SK-N-SH (cell line): ENCODE measurements at regions not wholly inside any gene's neighbourhood (a gene's known extent, or its start where the extent isn't known, plus 50 kb on each side); places are given as distances from the start of the nearest gene placed in this dataset.

Experiments
- CTCF ChIA-PET: fragments of 300-600, 350-600 bp; formaldehyde crosslinking; extraction: SDS; loops from one replicate; lab custom pipeline; 2021; lab: Yijun Ruan, JAX
- POLR2A ChIA-PET: fragments of 350-600 bp; sonication (Branson Sonifier 250); formaldehyde crosslinking; extraction: SDS; loops from one replicate; lab custom pipeline; 2020; ENCODE audit warnings: antibody characterized with exemption, inconsistent platforms; lab: Yijun Ruan, JAX
- DNase-seq: peaks from one replicate; pipeline ENCODE4 v3.0.0; 2012
- H2AFZ ChIP-seq: fragments of 200-600 bp; sonication (generic); 2 replicates; pipeline ENCODE4 v1.8.1; 2016; ENCODE audit warnings: antibody characterized with exemption, mild to moderate bottlenecking, low read depth
- H3F3A ChIP-seq: fragments of 200-600 bp; sonication (generic); replicated peaks from 2 replicates; pipeline ENCODE3; 2016; ENCODE audit warnings: antibody characterized with exemption, mild to moderate bottlenecking; ENCODE audit not compliant: insufficient read depth
- H3K27ac ChIP-seq, 2 experiments: fragments of 200-500 bp in 1 of 2; fragments of 200-600 bp in 1 of 2; sonication (Bioruptor generic) in 1 of 2; sonication (generic), shearing (Covaris generic) in 1 of 2; 2 replicates each; pipeline versions ENCODE4 v1.5.1 to v1.6.1; 2014 to 2016; ENCODE audit warnings: low read depth in 2 of 2, inconsistent platforms in 1 of 2, low read length in 1 of 2, mild to moderate bottlenecking in 1 of 2, mixed read lengths in 1 of 2
- H3K27me3 ChIP-seq: fragments of 200-600 bp; sonication (generic), shearing (Covaris generic); 2 replicates; pipeline ENCODE4 v1.6.1; 2016; ENCODE audit warnings: mixed run types; ENCODE audit not compliant: insufficient read depth
- H3K36me3 ChIP-seq, 2 experiments: fragments of 200-500 bp in 1 of 2; fragments of 200-600 bp in 1 of 2; sonication (Bioruptor generic) in 1 of 2; sonication (generic) in 1 of 2; replicated peaks in 1 of 2; 2 replicates each; pipeline versions ENCODE3 to v1.5.1; 2014 to 2016; ENCODE audit warnings: low read length in 1 of 2, mild to moderate bottlenecking in 1 of 2; ENCODE audit not compliant: insufficient read depth in 2 of 2, control insufficient read depth in 1 of 2
- H3K4me1 ChIP-seq, 2 experiments: fragments of 200-500 bp in 1 of 2; fragments of 200-600 bp in 1 of 2; sonication (Bioruptor generic) in 1 of 2; sonication (generic), shearing (Covaris generic) in 1 of 2; 2 replicates each; pipeline versions ENCODE4 v1.5.1 to v1.6.1; 2014 to 2016; ENCODE audit warnings: low read depth in 1 of 2, low read length in 1 of 2, mixed run types in 1 of 2; ENCODE audit not compliant: insufficient read depth in 2 of 2, control insufficient read depth in 1 of 2
- H3K4me2 ChIP-seq: fragments of 200-600 bp; sonication (generic), shearing (Covaris generic); 2 replicates; pipeline ENCODE4 v1.6.1; 2017; ENCODE audit warnings: mixed run types
- H3K4me3 ChIP-seq, 2 experiments: fragments of 200-500 bp in 1 of 2; fragments of 200-600 bp in 1 of 2; sonication (Bioruptor generic) in 1 of 2; sonication (generic), shearing (Covaris generic) in 1 of 2; 2 replicates each; pipeline versions ENCODE4 v1.5.1 to v1.8.1; 2014 to 2016; ENCODE audit warnings: low read depth in 2 of 2, inconsistent platforms in 1 of 2, low read length in 1 of 2, mild to moderate bottlenecking in 1 of 2, mixed read lengths in 1 of 2, moderate library complexity in 1 of 2
- H3K79me2 ChIP-seq: fragments of 200-600 bp; sonication (generic); 2 replicates; pipeline ENCODE4 v1.8.1; 2017; ENCODE audit warnings: mild to moderate bottlenecking; ENCODE audit not compliant: insufficient read depth
- H3K9ac ChIP-seq: fragments of 200-600 bp; sonication (generic); 2 replicates; pipeline ENCODE4 v1.6.1; 2017; ENCODE audit warnings: mixed run types
- H3K9me2 ChIP-seq: fragments of 200-600 bp; sonication (generic); 2 replicates; pipeline ENCODE4 v1.6.1; 2017; ENCODE audit warnings: mixed run types
- H3K9me3 ChIP-seq: fragments of 200-600 bp; sonication (generic); 2 replicates; pipeline ENCODE4 v1.6.1; 2017; ENCODE audit warnings: mixed run types, mild to moderate bottlenecking, moderate library complexity
- H4K20me1 ChIP-seq: fragments of 200-600 bp; sonication (generic); 2 replicates; pipeline ENCODE4 v1.6.1; 2017; ENCODE audit warnings: mild to moderate bottlenecking, mixed run types; ENCODE audit not compliant: insufficient read depth
- CTCF ChIP-seq: fragments of 200-600 bp; sonication (generic); IDR thresholded peaks from 2 replicates; pipeline ENCODE4 v1.6.1; 2017; ENCODE audit warnings: antibody characterized with exemption, mild to moderate bottlenecking, moderate library complexity
- EP300 ChIP-seq, 2 experiments: IDR thresholded peaks; 2 replicates each; pipeline versions ENCODE4 v1.4.0 to v1.6.1; 2012; ENCODE audit warnings: borderline replicate concordance in 1 of 2, low read depth in 1 of 2, low read length in 1 of 2
- EZH2phosphoT487 ChIP-seq: fragments of 200-600 bp; sonication (generic); IDR thresholded peaks from 2 replicates; pipeline ENCODE4 v1.6.1; 2017; ENCODE audit warnings: low read depth, mixed run types, mild to moderate bottlenecking, antibody characterized with exemption, moderate library complexity, borderline replicate concordance
- FOSL2 ChIP-seq: IDR thresholded peaks from 2 replicates; pipeline ENCODE4 v1.4.0; 2012; ENCODE audit warnings: low read depth, mild to moderate bottlenecking, moderate library complexity, borderline replicate concordance
- FOXJ3 ChIP-seq: sonication (generic); formaldehyde crosslinking; IDR thresholded peaks from 2 replicates; pipeline ENCODE4 v1.5.1; 2020; ENCODE audit warnings: mild to moderate bottlenecking, missing genetic modification reagents
- FOXM1 ChIP-seq: IDR thresholded peaks from 2 replicates; pipeline ENCODE4 v1.4.0; 2012; ENCODE audit warnings: low read depth, mild to moderate bottlenecking
- GABPA ChIP-seq: IDR thresholded peaks from 2 replicates; pipeline ENCODE4 v1.4.0; 2012; ENCODE audit warnings: low read depth, mild to moderate bottlenecking
- NRF1 ChIP-seq: IDR thresholded peaks from 2 replicates; pipeline ENCODE4 v1.6.1; 2012; ENCODE audit warnings: low read depth, mild to moderate bottlenecking, low read length
- RCOR1 ChIP-seq: fragments of 150-350 bp; IDR thresholded peaks from 2 replicates; pipeline ENCODE4 v1.6.1; 2017; ENCODE audit warnings: antibody characterized with exemption, low read length
- REST ChIP-seq: IDR thresholded peaks from 2 replicates; pipeline ENCODE4 v1.6.1; 2012; ENCODE audit warnings: mild to moderate bottlenecking, low read depth, low read length, moderate library complexity
- RFX5 ChIP-seq: IDR thresholded peaks from 2 replicates; pipeline ENCODE4 v1.6.1; 2012; ENCODE audit warnings: mild to moderate bottlenecking, improper control_type of control experiment, low read length
- SMC3 ChIP-seq: IDR thresholded peaks from 2 replicates; pipeline ENCODE4 v1.6.1; 2012; ENCODE audit warnings: low read depth, low read length, improper control_type of control experiment
- WGBS: methylation state at CpG from one replicate; pipeline ENCODE4 v1.1.6; 2017; ENCODE audit warnings: low lambda C conversion rate; 5-methylcytosine and 5-hydroxymethylcytosine counted together

- Histone ChIP-seq H3K4me3 (no peak overlapping the region), H3K79me2 (no peaks in the 10 kb centered on the region), H3K9ac (no peak overlapping the region), H3K9me2 (no peaks in the 10 kb centered on the region; the same call in 1 of the 2 replicates), H3K9me3 (no peaks in the 10 kb centered on the region), H4K20me1 (no peaks in the 10 kb centered on the region), H3K4me1 (no peaks in the 10 kb centered on the region), H3K36me3 (no peaks in the 10 kb centered on the region), H3K4me2 (no peak overlapping the region), H2AFZ (no peak overlapping the region), H3K27me3 (no peaks in the 10 kb centered on the region), H3F3A (no peaks in the 10 kb centered on the region), H3K27ac (no peak overlapping the region)
- WGBS = 5% methylated on average over 1 of the region's 1 CpG
- no peak for DNase-seq
- CTCF ChIA-PET = no interaction called here
- POLR2A ChIA-PET = no interaction called here
- TF ChIP-seq RCOR1 = no peak
- TF ChIP-seq RFX5 = no peak
- no peak for TF ChIP-seq NRF1
- TF ChIP-seq EZH2phosphoT487 = no peak
- TF ChIP-seq REST = no peak
- no peak for TF ChIP-seq SMC3
Observed at GRCh38 chr4:178056996-178057395, 614.8 kb upstream of the AGA start.

- DNase-seq = no peak
- 0% methylated on average over 1 of the region's 1 CpG for WGBS
- POLR2A ChIA-PET = no interaction called here
Observed at GRCh38 chr4:178063568-178063967, 621.3 kb upstream of the AGA start.

More at GRCh38 chr4:178063568-178063967, 621.3 kb upstream of the AGA start:
- Histone ChIP-seq H3K4me3 (no peak overlapping the region), H3K27ac (no peak overlapping the region), H3F3A (no peaks in the 10 kb centered on the region), H3K27me3 (no peaks in the 10 kb centered on the region), H3K4me2 (no peak overlapping the region), H3K36me3 (no peaks in the 10 kb centered on the region), H3K9me3 (no peaks in the 10 kb centered on the region), H3K9ac (no peak overlapping the region), H2AFZ (no peak overlapping the region), H4K20me1 (no peaks in the 10 kb centered on the region), H3K79me2 (no peaks in the 10 kb centered on the region), H3K9me2 (no peaks in the 10 kb centered on the region; the same call in 1 of the 2 replicates), H3K4me1 (no peaks in the 10 kb centered on the region)
- TF ChIP-seq FOSL2 = no peak
- TF ChIP-seq CTCF = no peak
- no peak for TF ChIP-seq GABPA
- no peak for TF ChIP-seq FOXM1
- TF ChIP-seq REST = no peak
- no peak for TF ChIP-seq FOXJ3 (CRISPR knock-in tag)
- no peak for TF ChIP-seq EP300 (IDR thresholded peaks at IDR 0.05; ENCODE audit: borderline replicate concordance in 1 of 2, low read depth in 1 of 2, low read length in 1 of 2)
- CTCF ChIA-PET = no interaction called here
